ENCODE measurements at regions not wholly inside any gene's neighbourhood (a gene's known extent, or its start where the extent isn't known, plus 50 kb on each side); places are given as distances from the start of the nearest gene placed in this dataset.

DNA sequence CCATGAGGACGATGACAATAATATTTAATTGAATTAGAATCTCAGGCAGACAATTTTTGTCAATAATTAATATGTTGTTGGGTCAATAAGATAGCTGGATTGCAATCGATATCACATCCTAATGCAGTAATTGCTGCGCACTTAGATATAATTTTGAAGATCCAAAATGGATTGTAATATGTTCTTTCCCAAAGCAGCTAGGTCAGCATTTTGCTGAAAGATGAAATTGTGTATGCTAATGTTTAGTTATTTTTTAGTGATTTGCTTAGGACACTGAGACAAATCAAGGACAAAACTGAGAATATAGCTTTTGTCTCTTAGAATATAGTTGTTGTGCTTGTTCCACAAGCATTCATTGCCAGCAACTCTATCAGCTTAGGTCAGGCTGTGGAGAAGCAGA, 389.9 kb downstream of the MTRR start:
- H3K4me1 Mint-ChIP-seq (ENCODE audit: low read depth), result no peaks in the 10 kb centered on the region
- no peaks in the 10 kb centered on the region for H3K36me3 Mint-ChIP-seq (ENCODE audit: low read depth)
- H3K4me3 Mint-ChIP-seq, result no peak overlapping the region
- 0 out of 2 replicates have a peak, but pooled peaks cover 4% of the 10 kb centered on the region for H3K9me3 Mint-ChIP-seq
- H3K27me3 Mint-ChIP-seq (ENCODE audit: insufficient read depth), result no peaks in the 10 kb centered on the region
- DNase-seq, result no peak
- H3K27ac Mint-ChIP-seq, result no peak overlapping the region
- TF ChIP-seq, protein P1, sequence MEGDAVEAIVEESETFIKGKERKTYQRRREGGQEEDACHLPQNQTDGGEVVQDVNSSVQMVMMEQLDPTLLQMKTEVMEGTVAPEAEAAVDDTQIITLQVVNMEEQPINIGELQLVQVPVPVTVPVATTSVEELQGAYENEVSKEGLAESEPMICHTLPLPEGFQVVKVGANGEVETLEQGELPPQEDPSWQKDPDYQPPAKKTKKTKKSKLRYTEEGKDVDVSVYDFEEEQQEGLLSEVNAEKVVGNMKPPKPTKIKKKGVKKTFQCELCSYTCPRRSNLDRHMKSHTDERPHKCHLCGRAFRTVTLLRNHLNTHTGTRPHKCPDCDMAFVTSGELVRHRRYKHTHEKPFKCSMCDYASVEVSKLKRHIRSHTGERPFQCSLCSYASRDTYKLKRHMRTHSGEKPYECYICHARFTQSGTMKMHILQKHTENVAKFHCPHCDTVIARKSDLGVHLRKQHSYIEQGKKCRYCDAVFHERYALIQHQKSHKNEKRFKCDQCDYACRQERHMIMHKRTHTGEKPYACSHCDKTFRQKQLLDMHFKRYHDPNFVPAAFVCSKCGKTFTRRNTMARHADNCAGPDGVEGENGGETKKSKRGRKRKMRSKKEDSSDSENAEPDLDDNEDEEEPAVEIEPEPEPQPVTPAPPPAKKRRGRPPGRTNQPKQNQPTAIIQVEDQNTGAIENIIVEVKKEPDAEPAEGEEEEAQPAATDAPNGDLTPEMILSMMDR (IDR thresholded peaks at IDR 0.05), result no peak

DNA sequence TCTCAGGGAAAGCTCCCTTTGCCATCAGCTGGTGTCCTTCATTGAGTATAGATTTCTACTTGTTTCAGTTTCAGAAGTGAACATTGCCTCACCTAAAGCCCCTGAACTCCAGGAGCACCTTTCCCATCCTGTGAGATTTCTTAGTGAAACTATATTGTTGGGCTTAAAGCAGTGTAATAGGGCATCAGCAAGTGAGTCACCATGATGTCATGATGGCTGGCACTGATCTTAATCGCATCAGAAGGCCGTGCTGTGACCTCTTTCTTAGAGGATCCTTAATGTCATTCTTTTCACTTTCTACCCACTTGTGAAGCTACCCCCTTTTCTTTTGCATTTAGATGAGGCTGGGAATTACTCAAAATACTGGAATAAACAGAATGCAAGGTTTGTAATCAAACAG, 401.3 kb downstream of the MTRR start:
- H3K27me3 Mint-ChIP-seq (ENCODE audit: insufficient read depth), result no peaks in the 10 kb centered on the region
- H3K4me1 Mint-ChIP-seq (ENCODE audit: low read depth), result no peaks in the 10 kb centered on the region
- TF ChIP-seq, protein P1 (IDR thresholded peaks at IDR 0.05), result no peak
- no peak for DNase-seq
- no peaks in the 10 kb centered on the region for H3K36me3 Mint-ChIP-seq (ENCODE audit: low read depth)
- peaks cover 15% of the 10 kb centered on the region for H3K9me3 Mint-ChIP-seq
- H3K27ac Mint-ChIP-seq, result no peak overlapping the region
- no peak overlapping the region for H3K4me3 Mint-ChIP-seq

DNA sequence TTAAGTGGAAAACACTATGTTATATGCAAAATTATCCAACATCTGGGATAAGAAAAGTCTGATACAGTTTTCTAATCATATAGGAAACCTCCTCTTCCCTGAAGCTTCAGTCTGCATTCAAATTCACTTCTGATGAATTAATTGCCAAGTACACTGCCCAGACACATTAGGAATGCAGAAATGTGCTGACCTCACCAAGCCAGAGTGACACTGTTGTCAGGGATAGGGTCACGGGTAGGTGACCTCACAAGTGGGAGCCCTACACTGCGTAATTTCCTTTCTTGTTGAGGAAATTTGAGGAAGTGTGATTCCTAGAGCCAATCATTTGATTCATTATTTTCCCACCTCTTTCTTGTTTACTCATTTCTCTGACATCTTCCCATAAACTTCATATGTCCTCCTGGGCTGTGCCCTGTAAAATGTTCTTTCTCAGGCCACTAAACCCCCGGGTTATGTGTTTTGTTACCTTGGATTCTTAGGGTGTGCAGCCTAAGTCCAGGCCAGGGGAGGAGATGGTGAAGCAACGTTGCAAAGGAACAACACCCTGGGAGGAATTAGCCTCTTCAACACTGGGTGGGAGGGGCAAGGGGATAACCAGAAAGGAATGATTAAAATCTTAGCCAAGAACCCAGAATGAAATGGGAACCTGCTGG, 411.9 kb downstream of the MTRR start:
- Mint-ChIP-seq H3K9me3 (peaks cover 8% of the 10 kb centered on the region), H3K27ac (no peak overlapping the region), H3K4me1 (ENCODE audit: low read depth) (no peaks in the 10 kb centered on the region), H3K36me3 (ENCODE audit: low read depth) (no peaks in the 10 kb centered on the region), H3K4me3 (no peak overlapping the region), H3K27me3 (ENCODE audit: insufficient read depth) (no peaks in the 10 kb centered on the region)
- TF ChIP-seq, protein P1 (IDR thresholded peaks at IDR 0.05), result no peak
- DNase-seq, result no peak

DNA sequence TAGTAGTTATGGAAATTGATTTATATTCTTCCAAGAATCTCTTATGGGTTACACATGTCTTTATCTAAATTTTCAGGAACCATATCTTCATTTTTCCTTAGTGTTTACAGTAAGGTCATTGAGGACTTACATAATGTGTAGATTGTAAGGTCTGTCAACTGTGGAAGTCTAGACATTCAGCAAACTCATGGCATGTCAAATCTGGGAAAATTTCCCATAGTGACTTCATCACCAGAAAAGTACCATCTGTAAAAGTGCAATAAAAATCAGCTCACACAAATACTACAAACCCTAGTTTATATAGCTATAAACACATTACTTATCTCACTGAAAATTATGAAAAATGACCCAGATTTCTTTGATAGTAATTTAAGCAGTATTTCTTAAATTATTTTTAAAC, 419.4 kb downstream of the MTRR start:
- TF ChIP-seq, protein P1 (IDR thresholded peaks at IDR 0.05), result no peak
- no peak overlapping the region for H3K4me3 Mint-ChIP-seq
- H3K36me3 Mint-ChIP-seq (ENCODE audit: low read depth), result no peaks in the 10 kb centered on the region
- H3K27ac Mint-ChIP-seq, result no peak overlapping the region
- H3K4me1 Mint-ChIP-seq (ENCODE audit: low read depth), result no peaks in the 10 kb centered on the region
- DNase-seq, result no peak
- no peaks in the 10 kb centered on the region; the same call in 1 of the 2 replicates for H3K9me3 Mint-ChIP-seq
- H3K27me3 Mint-ChIP-seq (ENCODE audit: insufficient read depth), result no peaks in the 10 kb centered on the region

DNA sequence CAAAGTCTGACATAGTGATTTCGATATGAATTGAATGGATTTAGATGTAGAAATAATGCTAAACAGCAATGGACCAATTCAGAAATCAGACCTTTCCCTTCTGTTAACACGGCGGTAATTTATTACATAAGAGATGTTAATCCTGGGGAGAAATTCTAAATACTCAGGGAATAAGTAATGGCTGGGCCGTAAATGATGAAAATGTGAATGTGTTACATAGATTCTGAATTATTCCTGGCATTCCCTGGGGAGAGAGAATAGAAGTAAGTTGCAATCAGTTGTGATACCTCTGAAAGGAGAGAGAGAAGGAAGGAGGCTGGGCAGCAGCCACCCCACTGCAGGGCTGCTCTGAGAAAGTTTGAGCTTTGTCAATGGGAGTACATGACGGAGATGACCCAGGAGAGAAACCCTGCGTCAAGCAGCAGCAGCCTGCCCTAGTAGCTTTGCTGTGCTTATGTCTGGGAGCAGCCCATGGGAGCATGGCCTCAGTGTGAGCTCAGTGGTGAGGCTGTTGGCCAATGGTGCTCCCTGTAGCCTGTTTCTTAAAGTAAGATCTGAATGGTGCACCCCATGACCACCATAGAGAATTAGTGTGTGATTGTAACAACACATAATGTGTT, 420.1 kb downstream of the MTRR start:
- no peak overlapping the region for H3K27ac Mint-ChIP-seq
- TF ChIP-seq, protein P1 (IDR thresholded peaks at IDR 0.05), result no peak
- no peaks in the 10 kb centered on the region for H3K4me1 Mint-ChIP-seq (ENCODE audit: low read depth)
- no peaks in the 10 kb centered on the region for H3K36me3 Mint-ChIP-seq (ENCODE audit: low read depth)
- H3K4me3 Mint-ChIP-seq, result no peak overlapping the region
- no peaks in the 10 kb centered on the region; the same call in 1 of the 2 replicates for H3K9me3 Mint-ChIP-seq
- no peaks in the 10 kb centered on the region for H3K27me3 Mint-ChIP-seq (ENCODE audit: insufficient read depth)
- DNase-seq, result no peak
